Ishikawa (cell line): ENCODE measurements at regions not wholly inside any gene's neighbourhood (a gene's known extent, or its start where the extent isn't known, plus 50 kb on each side); places are given as distances from the start of the nearest gene placed in this dataset.

Experiments used
- CEBPB ChIP-seq: IDR thresholded peaks from 2 replicates; pipeline ENCODE4 v1.6.1; 2012
- CREB1 ChIP-seq: IDR thresholded peaks from 2 replicates; pipeline ENCODE4 v1.6.1; 2012; ENCODE audit warnings: low read depth
- EGR1 ChIP-seq: IDR thresholded peaks from 2 replicates; pipeline ENCODE4 v1.6.1; 2012
- EP300 ChIP-seq: IDR thresholded peaks from 2 replicates; pipeline ENCODE4 v1.6.1; 2012; ENCODE audit warnings: borderline replicate concordance
- FOXM1 ChIP-seq: IDR thresholded peaks from 2 replicates; pipeline ENCODE4 v1.6.1; 2012; ENCODE audit warnings: low read depth, borderline replicate concordance
- NFIC ChIP-seq: IDR thresholded peaks from 2 replicates; pipeline ENCODE4 v1.6.1; 2012
- RAD21 ChIP-seq: IDR thresholded peaks from 2 replicates; pipeline ENCODE4 v1.6.1; 2012; ENCODE audit warnings: low read depth
- TAF1 ChIP-seq: IDR thresholded peaks from 2 replicates; pipeline ENCODE4 v1.6.1; 2012; ENCODE audit warnings: low read depth, mild to moderate bottlenecking
- TCF12 ChIP-seq: IDR thresholded peaks from 2 replicates; pipeline ENCODE4 v1.6.1; 2012; ENCODE audit warnings: low read depth
- YY1 ChIP-seq: IDR thresholded peaks from 2 replicates; pipeline ENCODE4 v1.6.1; 2012; ENCODE audit warnings: low read depth
- ZBTB7A ChIP-seq: IDR thresholded peaks from 2 replicates; pipeline ENCODE4 v1.6.1; 2012; ENCODE audit warnings: low read depth
- TF ChIP-seq, protein P1 (sequence below): IDR thresholded peaks from 2 replicates; pipeline ENCODE4 v1.6.1; 2012
- TF ChIP-seq, protein P2 (sequence below): IDR thresholded peaks from 2 replicates; pipeline ENCODE4 v1.6.1; 2012
- TF ChIP-seq, protein P3 (sequence below): IDR thresholded peaks from 2 replicates; pipeline ENCODE4 v1.6.1; 2012; ENCODE audit warnings: low read depth, mild to moderate bottlenecking

DNA sequence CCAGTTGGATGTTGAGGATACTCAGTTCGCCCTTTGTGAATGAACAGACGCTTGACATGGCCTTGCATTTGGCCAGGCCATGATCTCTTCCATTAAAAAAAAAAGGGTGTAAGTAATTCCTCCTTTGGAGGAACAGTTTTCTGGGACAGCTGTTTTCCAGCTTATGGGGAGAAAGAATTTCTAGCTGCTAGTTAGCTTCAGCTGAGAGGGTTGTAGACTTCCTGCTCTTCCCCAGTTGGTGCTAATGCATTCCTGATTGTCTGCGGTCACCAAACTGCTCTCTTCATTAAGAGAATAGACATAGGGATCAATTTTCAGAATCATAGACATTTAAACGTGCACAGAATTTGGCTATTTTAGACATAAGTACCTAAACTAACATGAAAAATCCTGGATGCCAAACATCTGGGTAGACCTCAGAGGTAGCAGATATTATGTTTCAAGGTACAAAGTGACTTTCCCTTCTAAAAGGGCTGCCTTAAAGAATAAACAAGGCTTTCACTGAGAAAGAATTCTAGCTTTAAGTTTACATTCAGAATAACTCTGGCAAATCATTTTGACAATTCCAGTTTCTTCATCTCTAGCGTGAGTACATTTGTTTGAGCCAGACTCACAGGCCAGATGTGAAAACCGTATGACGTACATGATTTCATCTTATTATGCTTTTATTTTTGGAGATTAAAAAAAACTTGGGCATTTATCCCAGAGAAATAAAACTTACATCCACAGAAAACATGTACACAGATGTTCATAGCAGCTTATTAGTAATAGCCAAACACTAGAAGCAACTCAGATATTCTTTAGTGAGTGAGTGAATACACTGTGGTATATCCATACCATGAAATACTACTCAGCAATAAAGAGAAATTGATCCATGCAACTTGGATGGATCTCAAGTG is 71.2 kb downstream of the MAIP1 start:
- TF ChIP-seq, protein P1, sequence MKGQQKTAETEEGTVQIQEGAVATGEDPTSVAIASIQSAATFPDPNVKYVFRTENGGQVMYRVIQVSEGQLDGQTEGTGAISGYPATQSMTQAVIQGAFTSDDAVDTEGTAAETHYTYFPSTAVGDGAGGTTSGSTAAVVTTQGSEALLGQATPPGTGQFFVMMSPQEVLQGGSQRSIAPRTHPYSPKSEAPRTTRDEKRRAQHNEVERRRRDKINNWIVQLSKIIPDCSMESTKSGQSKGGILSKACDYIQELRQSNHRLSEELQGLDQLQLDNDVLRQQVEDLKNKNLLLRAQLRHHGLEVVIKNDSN = no peak
- TF ChIP-seq NFIC = no peak
- TF ChIP-seq EGR1 = no peak
- no peak for TF ChIP-seq RAD21
- TF ChIP-seq, protein P2, sequence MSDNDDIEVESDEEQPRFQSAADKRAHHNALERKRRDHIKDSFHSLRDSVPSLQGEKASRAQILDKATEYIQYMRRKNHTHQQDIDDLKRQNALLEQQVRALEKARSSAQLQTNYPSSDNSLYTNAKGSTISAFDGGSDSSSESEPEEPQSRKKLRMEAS = no peak
- no peak for TF ChIP-seq YY1
- no peak for TF ChIP-seq TAF1
- no peak for TF ChIP-seq ZBTB7A

DNA sequence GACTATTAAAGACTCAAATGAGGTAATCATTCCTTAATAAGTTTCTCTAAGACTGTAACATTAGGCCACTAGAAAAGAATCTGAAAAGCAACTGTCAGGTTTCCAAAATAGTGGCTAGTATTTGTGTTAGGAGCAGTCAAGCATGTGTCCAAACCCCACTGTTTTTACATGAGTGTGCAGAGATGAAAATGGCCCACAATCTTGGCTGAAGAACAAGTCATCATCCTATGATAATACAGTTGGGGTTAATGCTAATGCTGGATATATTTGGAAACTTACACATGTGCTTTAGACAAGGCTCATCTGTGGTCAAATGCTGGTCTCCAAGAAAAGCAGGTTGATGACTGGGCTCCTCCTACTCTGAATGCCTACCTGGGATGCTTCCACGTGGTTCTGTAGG is 73.6 kb downstream of the MAIP1 start:
- TF ChIP-seq NFIC (no peak), YY1 (no peak), TAF1 (no peak), TCF12 (no peak), EGR1 (no peak), EP300 (no peak), ZBTB7A (no peak), CREB1 (no peak), CEBPB (no peak), RAD21 (no peak)
- TF ChIP-seq, protein P3, sequence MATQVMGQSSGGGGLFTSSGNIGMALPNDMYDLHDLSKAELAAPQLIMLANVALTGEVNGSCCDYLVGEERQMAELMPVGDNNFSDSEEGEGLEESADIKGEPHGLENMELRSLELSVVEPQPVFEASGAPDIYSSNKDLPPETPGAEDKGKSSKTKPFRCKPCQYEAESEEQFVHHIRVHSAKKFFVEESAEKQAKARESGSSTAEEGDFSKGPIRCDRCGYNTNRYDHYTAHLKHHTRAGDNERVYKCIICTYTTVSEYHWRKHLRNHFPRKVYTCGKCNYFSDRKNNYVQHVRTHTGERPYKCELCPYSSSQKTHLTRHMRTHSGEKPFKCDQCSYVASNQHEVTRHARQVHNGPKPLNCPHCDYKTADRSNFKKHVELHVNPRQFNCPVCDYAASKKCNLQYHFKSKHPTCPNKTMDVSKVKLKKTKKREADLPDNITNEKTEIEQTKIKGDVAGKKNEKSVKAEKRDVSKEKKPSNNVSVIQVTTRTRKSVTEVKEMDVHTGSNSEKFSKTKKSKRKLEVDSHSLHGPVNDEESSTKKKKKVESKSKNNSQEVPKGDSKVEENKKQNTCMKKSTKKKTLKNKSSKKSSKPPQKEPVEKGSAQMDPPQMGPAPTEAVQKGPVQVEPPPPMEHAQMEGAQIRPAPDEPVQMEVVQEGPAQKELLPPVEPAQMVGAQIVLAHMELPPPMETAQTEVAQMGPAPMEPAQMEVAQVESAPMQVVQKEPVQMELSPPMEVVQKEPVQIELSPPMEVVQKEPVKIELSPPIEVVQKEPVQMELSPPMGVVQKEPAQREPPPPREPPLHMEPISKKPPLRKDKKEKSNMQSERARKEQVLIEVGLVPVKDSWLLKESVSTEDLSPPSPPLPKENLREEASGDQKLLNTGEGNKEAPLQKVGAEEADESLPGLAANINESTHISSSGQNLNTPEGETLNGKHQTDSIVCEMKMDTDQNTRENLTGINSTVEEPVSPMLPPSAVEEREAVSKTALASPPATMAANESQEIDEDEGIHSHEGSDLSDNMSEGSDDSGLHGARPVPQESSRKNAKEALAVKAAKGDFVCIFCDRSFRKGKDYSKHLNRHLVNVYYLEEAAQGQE = no peak
- TF ChIP-seq, protein P2 = no peak
- TF ChIP-seq, protein P1 = no peak

DNA sequence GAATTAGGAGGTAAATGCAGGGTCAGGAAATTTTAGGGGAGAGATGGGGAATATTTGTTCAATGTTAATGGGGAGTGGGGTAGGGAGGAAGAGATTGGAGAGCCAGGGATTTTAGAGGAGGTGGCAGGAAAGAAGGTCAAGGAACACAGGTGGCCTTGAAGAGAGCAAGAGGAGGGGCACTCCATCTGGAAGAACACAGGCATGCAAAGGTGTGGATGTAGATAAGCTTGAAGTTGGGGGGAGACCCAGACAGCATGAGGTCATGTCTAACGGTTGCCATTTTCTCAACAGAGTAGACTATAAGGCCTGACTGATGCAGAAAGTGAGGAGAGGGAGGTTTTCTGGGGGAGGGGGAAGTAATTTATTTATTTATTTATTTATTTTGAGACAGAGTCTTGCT is 77.5 kb downstream of the MAIP1 start:
- no peak for TF ChIP-seq RAD21
- TF ChIP-seq, protein P3 = no peak
- no peak for TF ChIP-seq CREB1
- TF ChIP-seq, protein P1 = no peak
- TF ChIP-seq, protein P2 = no peak
- no peak for TF ChIP-seq EGR1
- no peak for TF ChIP-seq YY1
- no peak for TF ChIP-seq TAF1

DNA sequence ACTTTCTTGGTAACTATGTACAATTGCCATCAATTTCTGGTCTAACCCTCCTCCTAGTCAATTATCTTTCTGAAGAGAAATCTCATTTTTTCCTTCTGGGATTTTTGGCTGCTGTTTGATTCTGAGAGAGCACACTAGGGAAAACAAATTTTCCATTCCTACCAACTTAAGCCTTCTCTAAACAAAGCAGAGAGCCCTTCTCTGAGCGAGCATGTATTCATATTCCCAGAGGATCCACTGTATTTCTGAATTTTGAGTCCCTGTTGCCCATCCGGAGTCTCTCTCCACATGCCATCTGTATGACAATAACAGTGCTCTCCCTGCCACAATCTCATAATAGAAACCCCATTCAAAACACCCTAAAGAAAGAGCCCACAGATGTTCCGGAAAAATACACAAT is 78.5 kb downstream of the MAIP1 start:
- TF ChIP-seq EP300 = no peak
- TF ChIP-seq, protein P3 = no peak
- TF ChIP-seq NFIC = no peak
- no peak for TF ChIP-seq ZBTB7A
- TF ChIP-seq EGR1 = no peak
- no peak for TF ChIP-seq RAD21
- TF ChIP-seq YY1 = no peak
- no peak for TF ChIP-seq FOXM1
- TF ChIP-seq CEBPB = no peak
- TF ChIP-seq, protein P1 = no peak
- no peak for TF ChIP-seq CREB1
- TF ChIP-seq, protein P2 = no peak
